ENCODE measurements at regions not wholly inside any gene's neighbourhood (a gene's known extent, or its start where the extent isn't known, plus 50 kb on each side); places are given as distances from the start of the nearest gene placed in this dataset.

GRCh38 chr1:188154196-188154595, 1325.4 kb downstream of the PLA2G4A start:
- ATAC-seq (ENCODE audit: insufficient read depth, low FRiP score), result no peak
- TF ChIP-seq CTCF (IDR thresholded peaks at IDR 0.05; ENCODE audit: control extremely low read depth, extremely low read depth), result no peak
- no peak for DNase-seq
- Histone ChIP-seq H3K36me3 (ENCODE audit: control insufficient read depth in 4 of 4, insufficient read depth in 4 of 4, low read length in 4 of 4) (no peaks in the 10 kb centered on the region), H3K27me3 (ENCODE audit: control insufficient read depth in 3 of 3, insufficient read depth in 3 of 3, low read length in 2 of 3) (no peaks in the 10 kb centered on the region), H3K27ac (ENCODE audit: low read depth in 1 of 2, low read length in 1 of 2) (no peak overlapping the region), H3K4me1 (ENCODE audit: control insufficient read depth in 5 of 5, insufficient read depth in 5 of 5, low read length in 5 of 5) (no peaks in the 10 kb centered on the region), H3K9ac (ENCODE audit: insufficient read depth in 1 of 2, low read length in 2 of 2) (no peak overlapping the region), H3K4me3 (no peak overlapping the region), H3K9me3 (ENCODE audit: control insufficient read depth in 4 of 4, insufficient read depth in 3 of 4, low read length in 3 of 4) (no peaks in the 10 kb centered on the region)
- WGBS, 2 donors, result 94 to 95% methylated on average over 11 of the region's 11 CpGs

GRCh38 chr1:188154761-188155160, 1326.0 kb downstream of the PLA2G4A start:
- H3K4me1 ChIP-seq (ENCODE audit: control insufficient read depth in 5 of 5, insufficient read depth in 5 of 5, low read length in 5 of 5), result no peaks in the 10 kb centered on the region
- no peaks in the 10 kb centered on the region for H3K27me3 ChIP-seq (ENCODE audit: control insufficient read depth in 3 of 3, insufficient read depth in 3 of 3, low read length in 2 of 3)
- H3K27ac ChIP-seq (ENCODE audit: low read depth in 1 of 2, low read length in 1 of 2), result no peak overlapping the region
- H3K36me3 ChIP-seq (ENCODE audit: control insufficient read depth in 4 of 4, insufficient read depth in 4 of 4, low read length in 4 of 4), result no peaks in the 10 kb centered on the region
- no peak overlapping the region for H3K4me3 ChIP-seq
- no peak for TF ChIP-seq CTCF (IDR thresholded peaks at IDR 0.05; ENCODE audit: control extremely low read depth, extremely low read depth)
- no peak overlapping the region for H3K9ac ChIP-seq (ENCODE audit: insufficient read depth in 1 of 2, low read length in 2 of 2)
- DNase-seq, result no peak
- H3K9me3 ChIP-seq (ENCODE audit: control insufficient read depth in 4 of 4, insufficient read depth in 3 of 4, low read length in 3 of 4), result no peaks in the 10 kb centered on the region
- WGBS, 2 donors, result 78 to 82% methylated on average over 3 of the region's 3 CpGs
- no peak for ATAC-seq (ENCODE audit: insufficient read depth, low FRiP score)

GRCh38 chr1:188155261-188155660, 1326.5 kb downstream of the PLA2G4A start:
- Histone ChIP-seq H3K9me3 (ENCODE audit: control insufficient read depth in 4 of 4, insufficient read depth in 3 of 4, low read length in 3 of 4) (no peaks in the 10 kb centered on the region), H3K27ac (ENCODE audit: low read depth in 1 of 2, low read length in 1 of 2) (no peak overlapping the region), H3K4me3 (no peak overlapping the region), H3K9ac (ENCODE audit: insufficient read depth in 1 of 2, low read length in 2 of 2) (no peak overlapping the region), H3K4me1 (ENCODE audit: control insufficient read depth in 5 of 5, insufficient read depth in 5 of 5, low read length in 5 of 5) (no peaks in the 10 kb centered on the region), H3K36me3 (ENCODE audit: control insufficient read depth in 4 of 4, insufficient read depth in 4 of 4, low read length in 4 of 4) (no peaks in the 10 kb centered on the region), H3K27me3 (ENCODE audit: control insufficient read depth in 3 of 3, insufficient read depth in 3 of 3, low read length in 2 of 3) (no peaks in the 10 kb centered on the region)
- no peak for ATAC-seq (ENCODE audit: insufficient read depth, low FRiP score)
- peak in 1 of 3 donors; percentile 3 for DNase-seq
- no peak for TF ChIP-seq CTCF (IDR thresholded peaks at IDR 0.05; ENCODE audit: control extremely low read depth, extremely low read depth)

GRCh38 chr1:188164459-188164858, 1335.7 kb downstream of the PLA2G4A start:
- no peaks in the 10 kb centered on the region for H3K36me3 ChIP-seq (ENCODE audit: control insufficient read depth in 4 of 4, insufficient read depth in 4 of 4, low read length in 4 of 4)
- no peak overlapping the region for H3K9ac ChIP-seq (ENCODE audit: insufficient read depth in 1 of 2, low read length in 2 of 2)
- H3K4me1 ChIP-seq (ENCODE audit: control insufficient read depth in 5 of 5, insufficient read depth in 5 of 5, low read length in 5 of 5), result no peaks in the 10 kb centered on the region
- 84 to 89% methylated on average over 3 of the region's 3 CpGs for WGBS, 2 donors
- no peaks in the 10 kb centered on the region for H3K27me3 ChIP-seq (ENCODE audit: control insufficient read depth in 3 of 3, insufficient read depth in 3 of 3, low read length in 2 of 3)
- no peak for TF ChIP-seq CTCF (IDR thresholded peaks at IDR 0.05; ENCODE audit: control extremely low read depth, extremely low read depth)
- no peak overlapping the region for H3K4me3 ChIP-seq
- ATAC-seq (ENCODE audit: insufficient read depth, low FRiP score), result no peak
- DNase-seq, result no peak
- no peak overlapping the region for H3K27ac ChIP-seq (ENCODE audit: low read depth in 1 of 2, low read length in 1 of 2)
- no peaks in the 10 kb centered on the region for H3K9me3 ChIP-seq (ENCODE audit: control insufficient read depth in 4 of 4, insufficient read depth in 3 of 4, low read length in 3 of 4)
